ENCODE measurements at regions not wholly inside any gene's neighbourhood (a gene's known extent, or its start where the extent isn't known, plus 50 kb on each side); places are given as distances from the start of the nearest gene placed in this dataset.

DNA sequence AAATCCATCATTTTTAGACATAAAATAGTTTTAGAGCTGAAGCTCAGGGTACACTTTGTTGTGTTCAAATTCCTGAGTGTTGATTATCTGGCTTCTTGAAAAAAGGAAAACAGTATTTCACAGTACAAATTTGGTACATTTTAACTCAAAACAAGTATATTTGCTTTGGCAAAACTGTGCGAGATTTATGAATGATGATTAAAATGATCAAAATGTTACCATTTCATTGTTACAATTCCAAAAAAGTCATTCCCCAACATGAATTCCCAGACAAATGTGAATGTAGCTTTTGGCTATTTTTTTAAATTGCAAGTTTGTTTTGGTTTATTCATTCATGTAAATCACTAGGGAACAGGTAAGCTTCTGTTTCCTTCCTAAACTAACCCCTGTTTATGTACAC is 347.4 kb upstream of the DCBLD2 start:
- H2AFZ ChIP-seq (ENCODE audit: low read length) = no peak overlapping the region
- no peak overlapping the region for H3K23ac ChIP-seq (ENCODE audit: low read depth, low read length, poor library complexity)
- no peak overlapping the region for H3K14ac ChIP-seq (ENCODE audit: low read length)
- no CpG with 5 or more reads among the region's 1 CpG for WGBS, 2 donors (ENCODE audit: extremely low coverage in 2 of 2, insufficient read length in 2 of 2, insufficient replicate concordance in 1 of 2)
- no peak overlapping the region for H3K27ac ChIP-seq (replicated peaks; ENCODE audit: low read length)
- no peak overlapping the region for H3K4ac ChIP-seq (ENCODE audit: low read length)
- no peak for DNase-seq (ENCODE audit: low spot score)
- H3K4me3 ChIP-seq (ENCODE audit: low read length in 2 of 2) = no peak overlapping the region
- H3K4me2 ChIP-seq (ENCODE audit: insufficient read depth, low read length, poor library complexity, severe bottlenecking) = no peak overlapping the region
- no peak overlapping the region for H2BK5ac ChIP-seq (ENCODE audit: low read length)
- H3K9ac ChIP-seq (ENCODE audit: low read depth, low read length, poor library complexity) = no peak overlapping the region
- no peak overlapping the region for H2BK15ac ChIP-seq (ENCODE audit: low read length)
- H2BK120ac ChIP-seq (ENCODE audit: low read depth, low read length) = no peak overlapping the region
- no peaks in the 10 kb centered on the region for H3K36me3 ChIP-seq (replicated peaks in 1 of 2; ENCODE audit: control insufficient read depth in 2 of 2, insufficient read depth in 2 of 2, low read length in 2 of 2)
- no peak overlapping the region for H4K91ac ChIP-seq (ENCODE audit: low read depth, low read length, poor library complexity)
- no peak overlapping the region for H3K18ac ChIP-seq (ENCODE audit: low read length)
- no peaks in the 10 kb centered on the region for H3K9me3 ChIP-seq (replicated peaks in 1 of 2; ENCODE audit: control insufficient read depth in 2 of 2, insufficient read depth in 1 of 2, low read depth in 1 of 2, low read length in 2 of 2)
- H3K4me1 ChIP-seq (ENCODE audit: control insufficient read depth in 2 of 2, insufficient read depth in 1 of 2, low read depth in 1 of 2, low read length in 2 of 2) = no peaks in the 10 kb centered on the region
- H3K79me1 ChIP-seq (ENCODE audit: low read depth, low read length) = no peaks in the 10 kb centered on the region
- no peak overlapping the region for H4K8ac ChIP-seq (ENCODE audit: low read depth, low read length)
- H2AK5ac ChIP-seq (ENCODE audit: low read depth, low read length) = no peak overlapping the region
- H3K27me3 ChIP-seq (ENCODE audit: control insufficient read depth in 3 of 3, insufficient read depth in 3 of 3, low read depth in 1 of 3, low read length in 3 of 3) = no peaks in the 10 kb centered on the region
- no peak overlapping the region for H2BK12ac ChIP-seq (ENCODE audit: low read length)

DNA sequence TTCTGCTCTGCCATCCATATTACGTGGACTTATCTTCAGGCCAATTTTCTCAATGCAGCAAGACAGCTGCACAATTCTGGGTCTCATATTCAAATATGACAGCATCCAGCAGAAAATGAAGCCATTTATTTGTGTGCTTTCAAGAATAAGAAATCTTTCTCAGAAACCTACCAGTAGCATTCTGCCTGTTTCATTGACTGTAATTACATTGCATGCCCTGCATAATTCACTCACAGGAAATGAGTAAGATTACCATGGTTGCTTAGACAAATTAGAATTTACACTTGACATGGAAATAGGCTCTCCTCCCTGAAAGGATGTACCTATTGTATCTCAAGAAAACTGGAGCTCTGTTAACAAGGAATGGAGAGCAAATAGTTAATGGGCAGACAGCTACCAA is 346.6 kb upstream of the DCBLD2 start:
- H3K27ac ChIP-seq (replicated peaks; ENCODE audit: low read length) = no peak overlapping the region
- no peak overlapping the region for H2AK5ac ChIP-seq (ENCODE audit: low read depth, low read length)
- H4K91ac ChIP-seq (ENCODE audit: low read depth, low read length, poor library complexity) = no peak overlapping the region

DNA sequence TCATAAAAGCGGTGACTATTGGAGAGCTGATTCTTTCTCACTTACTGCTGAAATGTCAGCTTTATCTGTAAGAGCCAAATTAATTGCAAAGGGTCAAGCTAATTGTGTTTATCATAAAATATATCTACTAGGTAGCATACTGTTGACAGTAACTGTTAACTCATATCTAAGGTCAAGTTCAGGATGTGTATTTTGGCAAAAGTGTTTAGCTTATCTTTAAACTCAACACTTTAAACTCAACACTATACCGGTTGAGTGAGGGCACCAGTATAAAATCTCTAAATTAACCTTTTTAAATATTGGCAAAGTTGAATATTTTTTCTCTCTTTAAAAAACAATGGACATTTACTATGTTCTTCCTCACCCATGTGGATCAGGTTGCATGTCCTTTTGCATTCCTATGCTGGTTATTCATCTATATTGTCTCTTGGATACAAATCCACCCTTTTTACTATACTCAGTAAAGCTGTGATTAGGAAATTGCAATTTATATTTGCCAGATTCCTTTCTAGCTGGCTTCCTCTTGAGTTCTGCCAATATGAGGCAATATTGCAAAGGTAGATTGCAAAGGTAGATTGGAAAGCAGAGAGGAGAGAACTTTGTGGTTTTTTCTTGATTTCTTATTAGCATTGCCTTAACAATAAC is 344.6 kb upstream of the DCBLD2 start:
- WGBS, 2 donors (ENCODE audit: extremely low coverage in 2 of 2, insufficient read length in 2 of 2, insufficient replicate concordance in 1 of 2) = no CpG with 5 or more reads among the region's 2 CpGs
- no peak overlapping the region for H3K27ac ChIP-seq (replicated peaks; ENCODE audit: low read length)

More for the DNA sequence above, 346.6 kb upstream of the DCBLD2 start:
- Histone ChIP-seq H3K23ac (ENCODE audit: low read depth, low read length, poor library complexity) (no peak overlapping the region), H3K4me3 (ENCODE audit: low read length in 2 of 2) (no peak overlapping the region), H2BK12ac (ENCODE audit: low read length) (no peak overlapping the region), H3K9me3 (replicated peaks in 1 of 2; ENCODE audit: control insufficient read depth in 2 of 2, insufficient read depth in 1 of 2, low read depth in 1 of 2, low read length in 2 of 2) (no peaks in the 10 kb centered on the region), H3K14ac (ENCODE audit: low read length) (no peak overlapping the region), H2BK5ac (ENCODE audit: low read length) (no peak overlapping the region), H4K8ac (ENCODE audit: low read depth, low read length) (no peak overlapping the region), H2BK15ac (ENCODE audit: low read length) (no peak overlapping the region), H3K79me1 (ENCODE audit: low read depth, low read length) (no peaks in the 10 kb centered on the region), H3K4me1 (ENCODE audit: control insufficient read depth in 2 of 2, insufficient read depth in 1 of 2, low read depth in 1 of 2, low read length in 2 of 2) (no peaks in the 10 kb centered on the region), H3K4me2 (ENCODE audit: insufficient read depth, low read length, poor library complexity, severe bottlenecking) (no peak overlapping the region), H2BK120ac (ENCODE audit: low read depth, low read length) (no peak overlapping the region), H3K4ac (ENCODE audit: low read length) (no peak overlapping the region), H3K36me3 (replicated peaks in 1 of 2; ENCODE audit: control insufficient read depth in 2 of 2, insufficient read depth in 2 of 2, low read length in 2 of 2) (no peaks in the 10 kb centered on the region), H3K9ac (ENCODE audit: low read depth, low read length, poor library complexity) (no peak overlapping the region), H3K18ac (ENCODE audit: low read length) (no peak overlapping the region), H2AFZ (ENCODE audit: low read length) (no peak overlapping the region), H3K27me3 (ENCODE audit: control insufficient read depth in 3 of 3, insufficient read depth in 3 of 3, low read depth in 1 of 3, low read length in 3 of 3) (no peaks in the 10 kb centered on the region)
- no peak for DNase-seq (ENCODE audit: low spot score)
- WGBS, 2 donors (ENCODE audit: extremely low coverage in 2 of 2, insufficient read length in 2 of 2, insufficient replicate concordance in 1 of 2) = no CpG with 5 or more reads among the region's 1 CpG

DNA sequence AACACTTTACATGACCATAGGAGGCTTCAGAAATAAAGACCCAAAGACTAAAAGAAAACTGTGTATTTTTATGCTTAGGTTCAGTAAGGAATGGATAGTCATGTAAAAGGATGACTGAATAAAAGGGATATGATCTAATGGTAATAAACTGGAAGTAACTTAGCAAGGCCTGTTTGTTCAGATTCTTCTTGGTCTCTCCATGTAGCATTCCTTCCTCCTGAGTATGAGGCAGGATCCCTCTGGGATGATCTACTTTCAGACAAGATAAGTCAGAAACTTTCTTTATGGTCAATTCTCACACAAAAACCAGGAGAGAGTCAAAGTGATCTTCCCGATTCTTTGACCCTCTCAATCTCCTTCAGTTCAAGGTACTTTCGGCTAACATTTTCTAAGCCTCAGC is 340.8 kb upstream of the DCBLD2 start:
- Histone ChIP-seq H2BK12ac (ENCODE audit: low read length) (no peak overlapping the region), H3K36me3 (replicated peaks in 1 of 2; ENCODE audit: control insufficient read depth in 2 of 2, insufficient read depth in 2 of 2, low read length in 2 of 2) (no peaks in the 10 kb centered on the region), H3K14ac (ENCODE audit: low read length) (no peak overlapping the region), H3K27me3 (ENCODE audit: control insufficient read depth in 3 of 3, insufficient read depth in 3 of 3, low read depth in 1 of 3, low read length in 3 of 3) (no peaks in the 10 kb centered on the region), H3K27ac (replicated peaks; ENCODE audit: low read length) (no peak overlapping the region), H3K79me1 (ENCODE audit: low read depth, low read length) (no peaks in the 10 kb centered on the region), H3K4me3 (ENCODE audit: low read length in 2 of 2) (no peak overlapping the region), H2AFZ (ENCODE audit: low read length) (no peak overlapping the region), H3K4ac (ENCODE audit: low read length) (no peak overlapping the region), H3K4me2 (ENCODE audit: insufficient read depth, low read length, poor library complexity, severe bottlenecking) (no peak overlapping the region), H2AK5ac (ENCODE audit: low read depth, low read length) (no peak overlapping the region), H2BK120ac (ENCODE audit: low read depth, low read length) (no peak overlapping the region), H2BK15ac (ENCODE audit: low read length) (no peak overlapping the region), H3K9me3 (replicated peaks in 1 of 2; ENCODE audit: control insufficient read depth in 2 of 2, insufficient read depth in 1 of 2, low read depth in 1 of 2, low read length in 2 of 2) (no peaks in the 10 kb centered on the region), H3K9ac (ENCODE audit: low read depth, low read length, poor library complexity) (no peak overlapping the region), H2BK5ac (ENCODE audit: low read length) (no peak overlapping the region), H4K91ac (ENCODE audit: low read depth, low read length, poor library complexity) (no peak overlapping the region), H3K18ac (ENCODE audit: low read length) (no peak overlapping the region), H3K23ac (ENCODE audit: low read depth, low read length, poor library complexity) (no peak overlapping the region), H4K8ac (ENCODE audit: low read depth, low read length) (no peak overlapping the region), H3K4me1 (ENCODE audit: control insufficient read depth in 2 of 2, insufficient read depth in 1 of 2, low read depth in 1 of 2, low read length in 2 of 2) (no peaks in the 10 kb centered on the region)
- no peak for DNase-seq (ENCODE audit: low spot score)
- no CpG with 5 or more reads among the region's 2 CpGs for WGBS, 2 donors (ENCODE audit: extremely low coverage in 2 of 2, insufficient read length in 2 of 2, insufficient replicate concordance in 1 of 2)

More for the DNA sequence above, 344.6 kb upstream of the DCBLD2 start:
- Histone ChIP-seq H2BK120ac (ENCODE audit: low read depth, low read length) (no peak overlapping the region), H2BK12ac (ENCODE audit: low read length) (no peak overlapping the region), H3K36me3 (replicated peaks in 1 of 2; ENCODE audit: control insufficient read depth in 2 of 2, insufficient read depth in 2 of 2, low read length in 2 of 2) (no peaks in the 10 kb centered on the region), H3K79me1 (ENCODE audit: low read depth, low read length) (no peaks in the 10 kb centered on the region), H2AK5ac (ENCODE audit: low read depth, low read length) (no peak overlapping the region), H2AFZ (ENCODE audit: low read length) (no peak overlapping the region), H3K4me3 (ENCODE audit: low read length in 2 of 2) (no peak overlapping the region), H4K91ac (ENCODE audit: low read depth, low read length, poor library complexity) (no peak overlapping the region), H4K8ac (ENCODE audit: low read depth, low read length) (no peak overlapping the region), H2BK5ac (ENCODE audit: low read length) (no peak overlapping the region), H3K23ac (ENCODE audit: low read depth, low read length, poor library complexity) (no peak overlapping the region), H3K14ac (ENCODE audit: low read length) (no peak overlapping the region), H3K4me1 (ENCODE audit: control insufficient read depth in 2 of 2, insufficient read depth in 1 of 2, low read depth in 1 of 2, low read length in 2 of 2) (no peaks in the 10 kb centered on the region), H3K18ac (ENCODE audit: low read length) (no peak overlapping the region), H3K9me3 (replicated peaks in 1 of 2; ENCODE audit: control insufficient read depth in 2 of 2, insufficient read depth in 1 of 2, low read depth in 1 of 2, low read length in 2 of 2) (no peaks in the 10 kb centered on the region), H3K9ac (ENCODE audit: low read depth, low read length, poor library complexity) (no peak overlapping the region), H3K4ac (ENCODE audit: low read length) (no peak overlapping the region), H2BK15ac (ENCODE audit: low read length) (no peak overlapping the region), H3K4me2 (ENCODE audit: insufficient read depth, low read length, poor library complexity, severe bottlenecking) (no peak overlapping the region), H3K27me3 (ENCODE audit: control insufficient read depth in 3 of 3, insufficient read depth in 3 of 3, low read depth in 1 of 3, low read length in 3 of 3) (no peaks in the 10 kb centered on the region)
- DNase-seq (ENCODE audit: low spot score) = no peak
